DND-41 (cell line): ENCODE measurements at regions not wholly inside any gene's neighbourhood (a gene's known extent, or its start where the extent isn't known, plus 50 kb on each side); places are given as distances from the start of the nearest gene placed in this dataset.

Experiments
- ATAC-seq: fragments of 200-7000 bp; cut with Tn5 transposase; 3 replicates; pipeline ENCODE4 v1.9.1; 2021; ENCODE audit warnings: low read depth; ENCODE audit not compliant: insufficient read depth
- DNase-seq: peaks from one replicate; pipeline ENCODE4 v3.0.0-alpha.2; 2020
- H2AFZ ChIP-seq: 2 replicates; pipeline ENCODE4 v1.6.0; 2012; ENCODE audit warnings: low read depth, low read length
- H3K27ac ChIP-seq: 2 replicates; pipeline ENCODE4 v1.5.1; 2012; ENCODE audit warnings: low read length, inconsistent platforms
- H3K27me3 ChIP-seq: fragments of 200-600 bp; sonication (generic); 2 replicates; pipeline ENCODE4 v1.6.0; 2012; ENCODE audit warnings: low read length, mild to moderate bottlenecking, inconsistent platforms; ENCODE audit not compliant: insufficient read depth, poor library complexity
- H3K36me3 ChIP-seq: 2 replicates; pipeline ENCODE4 v1.5.1; 2012; ENCODE audit warnings: low read length, inconsistent platforms; ENCODE audit not compliant: insufficient read depth
- H3K4me1 ChIP-seq: 2 replicates; pipeline ENCODE4 v1.5.1; 2012; ENCODE audit warnings: mild to moderate bottlenecking, low read length; ENCODE audit not compliant: insufficient read depth
- H3K4me2 ChIP-seq: 2 replicates; pipeline ENCODE4 v1.6.0; 2012; ENCODE audit warnings: mild to moderate bottlenecking, moderate library complexity, low read length, inconsistent platforms; ENCODE audit not compliant: insufficient read depth
- H3K4me3 ChIP-seq, 2 experiments: fragments of 200-600 bp in 1 of 2; shearing (Covaris generic) in 1 of 2; 2 replicates each; pipeline ENCODE4 v1.5.1; 2012 to 2016; ENCODE audit warnings: inconsistent platforms in 2 of 2, low read length in 2 of 2, mild to moderate bottlenecking in 2 of 2, low read depth in 1 of 2, moderate library complexity in 1 of 2
- H3K79me2 ChIP-seq: 2 replicates; pipeline ENCODE4 v1.6.0; 2012; ENCODE audit warnings: low read length, inconsistent platforms; ENCODE audit not compliant: insufficient read depth
- H3K9ac ChIP-seq: 2 replicates; pipeline ENCODE4 v1.6.0; 2012; ENCODE audit warnings: low read depth, mild to moderate bottlenecking, inconsistent platforms, low read length, moderate library complexity
- H3K9me3 ChIP-seq: 2 replicates; pipeline ENCODE4 v1.5.1; 2012; ENCODE audit warnings: low read length, moderate library complexity, mild to moderate bottlenecking, inconsistent platforms; ENCODE audit not compliant: insufficient read depth, severe bottlenecking
- H4K20me1 ChIP-seq: 2 replicates; pipeline ENCODE4 v1.6.0; 2012; ENCODE audit warnings: low read length; ENCODE audit not compliant: insufficient read depth
- CTCF ChIP-seq: IDR thresholded peaks from 2 replicates; pipeline ENCODE4 v1.5.1; 2012; ENCODE audit warnings: borderline replicate concordance, low read length, moderate library complexity, mild to moderate bottlenecking; ENCODE audit not compliant: poor library complexity, severe bottlenecking; ENCODE audit errors: extremely low read depth
- EZH2 ChIP-seq: IDR thresholded peaks from 3 replicates; pipeline ENCODE4 v1.6.1; 2012; ENCODE audit warnings: borderline replicate concordance, low read depth, mild to moderate bottlenecking, moderate library complexity, low read length, inconsistent platforms; ENCODE audit not compliant: severe bottlenecking

- Histone ChIP-seq H3K27ac (no peak overlapping the region), H3K9me3 (peaks cover 3% of the 10 kb centered on the region), H3K79me2 (no peaks in the 10 kb centered on the region), H3K27me3 (no peaks in the 10 kb centered on the region), H3K4me3 (no peak overlapping the region), H3K4me2 (no peak overlapping the region), H4K20me1 (no peaks in the 10 kb centered on the region), H3K9ac (no peak overlapping the region), H3K36me3 (no peaks in the 10 kb centered on the region), H2AFZ (no peak overlapping the region), H3K4me1 (peaks cover 31% of the 10 kb centered on the region)
- DNase-seq (no peak), ATAC-seq (no peak)
- TF ChIP-seq CTCF: no peak
- TF ChIP-seq EZH2: no peak
These were observed 120.0 kb upstream of the HMHB1 start for GRCh38 chr5:143691945-143692290.

GRCh38 chr5:143691287-143691944 is 120.5 kb upstream of the HMHB1 start:
- TF ChIP-seq CTCF (no peak), EZH2 (no peak)
- Histone ChIP-seq H2AFZ (no peak overlapping the region), H3K36me3 (no peaks in the 10 kb centered on the region), H3K4me3 (no peak overlapping the region), H3K4me1 (peaks cover 26% of the 10 kb centered on the region), H3K27ac (no peak overlapping the region), H4K20me1 (no peaks in the 10 kb centered on the region), H3K9ac (no peak overlapping the region), H3K79me2 (no peaks in the 10 kb centered on the region), H3K4me2 (no peak overlapping the region), H3K9me3 (peaks cover 3% of the 10 kb centered on the region), H3K27me3 (no peaks in the 10 kb centered on the region)
- DNase-seq (no peak), ATAC-seq (no peak)

- H3K4me3 ChIP-seq: no peak overlapping the region
- H3K27ac ChIP-seq: no peak overlapping the region
- no peaks in the 10 kb centered on the region for H3K79me2 ChIP-seq
- TF ChIP-seq CTCF (no peak), EZH2 (no peak)
- H3K4me1 ChIP-seq: peaks cover 3% of the 10 kb centered on the region; the same call in 1 of the 2 replicates
- no peaks in the 10 kb centered on the region for H4K20me1 ChIP-seq
- H3K4me2 ChIP-seq: no peak overlapping the region
- no peaks in the 10 kb centered on the region for H3K36me3 ChIP-seq
- no peak overlapping the region for H3K9ac ChIP-seq
- H3K9me3 ChIP-seq: peaks cover 3% of the 10 kb centered on the region
- ATAC-seq (no peak), DNase-seq (no peak)
- H2AFZ ChIP-seq: no peak overlapping the region
- no peaks in the 10 kb centered on the region for H3K27me3 ChIP-seq
These were observed 124.4 kb upstream of the HMHB1 start for GRCh38 chr5:143687604-143688003.
